Pancreas (tissue), 10 donors: ENCODE measurements at regions not wholly inside any gene's neighbourhood (a gene's known extent, or its start where the extent isn't known, plus 50 kb on each side); places are given as distances from the start of the nearest gene placed in this dataset.

Experiments used
- ATAC-seq, 4 donors: fragments of 200-7000 bp; cut with Tn5 transposase; one replicate each; pipeline versions ENCODE4 v1.8.0 to v1.9.1; 2020; ENCODE audit warnings: mild to moderate bottlenecking in 4 of 4, moderate library complexity in 4 of 4
- DNase-seq, 6 donors: peaks; one replicate each; pipeline ENCODE4 v3.0.0-alpha.2; 2020
- FAIRE-seq: peaks from 2 replicates; lab custom pipeline; 2012; peaks lifted over from hg19 to GRCh38; lab: Jason Lieb, UNC
- H3K27ac ChIP-seq, 4 donors: fragments of 200-600 bp; sonication (generic); 1 replicate in 3 of 4; 2 replicates in 1 of 4; pipeline versions ENCODE4 v1.5.0 to v1.8.0; 2020
- H3K27me3 ChIP-seq, 4 donors: fragments of 200-600 bp; one replicate each; pipeline ENCODE4 v1.8.0; 2021
- H3K36me3 ChIP-seq, 3 donors: fragments of 200-600 bp; sonication (generic) in 1 of 3; one replicate each; pipeline versions ENCODE4 v1.5.0 to v1.8.0; 2020 to 2021
- H3K4me1 ChIP-seq, 3 donors: fragments of 200-600 bp; one replicate each; pipeline ENCODE4 v1.8.0; 2021
- H3K4me3 ChIP-seq, 4 donors: fragments of 200-600 bp; sonication (generic) in 2 of 4; one replicate each; pipeline versions ENCODE4 v1.5.0 to v1.8.0; 2020 to 2021
- H3K9me3 ChIP-seq, 4 donors: fragments of 200-600 bp; one replicate each; pipeline ENCODE4 v1.8.0; 2021
- CTCF ChIP-seq, 4 donors: fragments of 200-600 bp; sonication (generic) in 3 of 4; IDR thresholded peaks; one replicate each; pipeline versions ENCODE4 v1.5.0 to v1.8.0; 2021; ENCODE audit warnings: antibody characterized with exemption in 4 of 4
- WGBS, 2 donors: extraction: QIAGEN DNeasy Blood & Tissue Kit; methylation state at CpG; one replicate each; pipeline ENCODE4 v1.1.7; 2013; 5-methylcytosine and 5-hydroxymethylcytosine counted together
- intact Hi-C, 3 donors: fragments of 100-400 bp; cut with DNase I; formaldehyde crosslinking; loops; one replicate each; pipeline versions ENCODE4 v1.11.1 to v1.14.2; 2022
- donor health status: healthy with polysubstance abuse.
- donor health status: DM: no; HTN: no; CAD: no; lungs with moderate emphysema.
- donor health status: DM: no; HTN: no; CAD: no.
- donor health status: control.
- donor health status: control.
- donor health status: Bipolar disorder and iron deficiency.
- donor health status: DM: yes; HTN: yes; CAD: no.
- donor health status: DM: no; HTN: no; CAD: no.
- donor health status: DM: no; HTN: no; CAD: no.
- donor health status: DM: yes; HTN: yes; CAD: no.

- Histone ChIP-seq H3K27ac (no peak overlapping the region), H3K4me3 (no peak overlapping the region), H3K4me1 (no peaks in the 10 kb centered on the region), H3K36me3 (no peaks in the 10 kb centered on the region), H3K27me3 (no peaks in the 10 kb centered on the region), H3K9me3 (no peaks in the 10 kb centered on the region)
- TF ChIP-seq CTCF (IDR thresholded peaks at IDR 0.05) = no peak
- no peak for ATAC-seq
- DNase-seq = no peak
- FAIRE-seq = no peak
- WGBS, 2 donors = 44 to 58% methylated on average over 2 of the region's 2 CpGs
- intact Hi-C loops = no loop called here
Observed at GRCh38 chr7:113797420-113798010, 121.3 kb downstream of the PPP1R3A start.

GRCh38 chr7:113796557-113796956 is 122.3 kb downstream of the PPP1R3A start:
- Histone ChIP-seq H3K36me3 (no peaks in the 10 kb centered on the region), H3K9me3 (no peaks in the 10 kb centered on the region), H3K27ac (no peak overlapping the region), H3K4me1 (no peaks in the 10 kb centered on the region), H3K4me3 (no peak overlapping the region), H3K27me3 (no peaks in the 10 kb centered on the region)
- FAIRE-seq = no peak
- 55 to 69% methylated on average over 2 of the region's 2 CpGs for WGBS, 2 donors
- intact Hi-C loops = no loop called here
- no peak for DNase-seq
- no peak for ATAC-seq
- no peak for TF ChIP-seq CTCF (IDR thresholded peaks at IDR 0.05)

GRCh38 chr7:113794573-113794972 is 124.2 kb downstream of the PPP1R3A start:
- Histone ChIP-seq H3K36me3 (no peaks in the 10 kb centered on the region), H3K4me3 (no peak overlapping the region), H3K9me3 (no peaks in the 10 kb centered on the region), H3K27me3 (no peaks in the 10 kb centered on the region), H3K27ac (no peak overlapping the region), H3K4me1 (no peaks in the 10 kb centered on the region)
- WGBS, 2 donors = 35 to 40% methylated on average over 1 of the region's 1 CpG
- ATAC-seq = no peak
- intact Hi-C loops = no loop called here
- no peak for DNase-seq
- no peak for TF ChIP-seq CTCF (IDR thresholded peaks at IDR 0.05)
- FAIRE-seq = no peak

GRCh38 chr7:113793171-113793570 is 125.6 kb downstream of the PPP1R3A start:
- WGBS, 2 donors = 53 to 73% methylated on average over 3 of the region's 3 CpGs
- Histone ChIP-seq H3K9me3 (no peaks in the 10 kb centered on the region), H3K36me3 (no peaks in the 10 kb centered on the region), H3K4me1 (no peaks in the 10 kb centered on the region), H3K27me3 (no peaks in the 10 kb centered on the region), H3K27ac (no peak overlapping the region), H3K4me3 (no peak overlapping the region)
- intact Hi-C loops = no loop called here
- no peak for FAIRE-seq
- DNase-seq = no peak
- TF ChIP-seq CTCF (IDR thresholded peaks at IDR 0.05) = no peak
- ATAC-seq = no peak

GRCh38 chr7:113790025-113790424 is 128.8 kb downstream of the PPP1R3A start:
- ATAC-seq = no peak

More at GRCh38 chr7:113790025-113790424, 128.8 kb downstream of the PPP1R3A start:
- Histone ChIP-seq H3K4me3 (no peak overlapping the region), H3K4me1 (no peaks in the 10 kb centered on the region), H3K36me3 (no peaks in the 10 kb centered on the region), H3K27ac (no peak overlapping the region), H3K9me3 (no peaks in the 10 kb centered on the region), H3K27me3 (no peaks in the 10 kb centered on the region)
- DNase-seq (no peak), FAIRE-seq (no peak)
- TF ChIP-seq CTCF (IDR thresholded peaks at IDR 0.05) = no peak
- intact Hi-C loops = no loop called here
- WGBS, 2 donors = 52% methylated on average over 4 of the region's 4 CpGs
